HG03520 (cell line): ENCODE measurements at regions not wholly inside any gene's neighbourhood (a gene's known extent, or its start where the extent isn't known, plus 50 kb on each side); places are given as distances from the start of the nearest gene placed in this dataset.
"Not testable (repeated sequence)": the region's sequence is repeated elsewhere in the genome, so short reads cannot be mapped to it uniquely, and the experiment has no call there.

ENCODE experiments used
- ATAC-seq: cut with Tn5 transposase; IDR thresholded peaks from one replicate; pipeline ENCODE4 v1.9.1; 2021; ENCODE audit warnings: mild to moderate bottlenecking, moderate library complexity; ENCODE audit not compliant: unreplicated experiment

DNA sequence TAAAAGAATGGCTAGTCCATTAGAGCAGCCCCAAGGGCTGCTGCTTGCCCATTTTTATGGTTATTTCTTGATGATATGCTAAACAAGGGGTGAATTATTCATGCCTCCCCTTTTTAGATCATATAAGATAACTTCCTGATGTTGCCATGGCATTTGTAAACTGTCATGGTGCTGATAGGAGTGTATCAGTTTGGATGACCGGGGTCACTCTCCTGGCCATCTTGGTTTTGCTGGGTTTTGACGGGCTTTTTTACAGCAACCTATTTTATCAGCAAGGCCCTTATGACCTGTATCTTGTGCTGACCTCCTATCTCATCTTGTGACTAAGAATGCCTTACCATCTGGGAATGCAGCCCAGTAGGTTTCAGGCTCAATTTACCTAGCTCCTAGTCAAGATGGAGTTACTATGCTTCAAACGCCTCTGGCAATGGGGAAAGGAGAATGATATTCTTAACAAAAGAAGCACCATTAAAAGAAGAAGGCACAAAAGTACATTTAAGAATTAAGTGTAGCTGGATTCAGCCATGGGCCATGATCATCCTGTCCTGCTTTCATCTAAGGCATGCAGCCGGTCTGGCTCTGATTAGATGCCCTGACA lies 1156.0 kb downstream of the PCDH9 start:
- ATAC-seq: no peak

DNA sequence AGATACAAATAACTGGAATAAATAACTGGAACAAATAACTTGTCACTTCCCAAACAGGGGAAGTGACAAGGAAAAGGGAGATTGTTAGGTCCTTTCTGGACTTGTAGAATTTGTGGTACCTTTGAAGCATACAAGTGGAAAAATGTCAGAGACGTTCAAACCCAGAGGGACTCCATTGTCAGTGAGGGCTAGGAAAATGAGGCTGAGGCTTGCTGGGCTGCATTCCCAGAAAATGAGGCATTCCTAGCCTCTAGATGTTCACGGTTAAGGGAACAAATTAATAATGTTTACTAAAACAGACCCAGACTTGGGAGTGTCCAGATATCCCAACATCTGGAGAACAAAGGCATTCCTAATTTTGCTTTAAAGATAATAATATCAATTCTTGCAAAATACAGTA lies 1158.0 kb downstream of the PCDH9 start:
- ATAC-seq: not testable (repeated sequence)

- ATAC-seq: no peak
These were observed 1158.5 kb downstream of the PCDH9 start for GRCh38 chr13:66071608-66072007.

- ATAC-seq: no peak
These were observed 1159.1 kb downstream of the PCDH9 start for GRCh38 chr13:66071029-66071428.

GRCh38 chr13:66069570-66069969 lies 1160.6 kb downstream of the PCDH9 start:
- no peak for ATAC-seq

DNA sequence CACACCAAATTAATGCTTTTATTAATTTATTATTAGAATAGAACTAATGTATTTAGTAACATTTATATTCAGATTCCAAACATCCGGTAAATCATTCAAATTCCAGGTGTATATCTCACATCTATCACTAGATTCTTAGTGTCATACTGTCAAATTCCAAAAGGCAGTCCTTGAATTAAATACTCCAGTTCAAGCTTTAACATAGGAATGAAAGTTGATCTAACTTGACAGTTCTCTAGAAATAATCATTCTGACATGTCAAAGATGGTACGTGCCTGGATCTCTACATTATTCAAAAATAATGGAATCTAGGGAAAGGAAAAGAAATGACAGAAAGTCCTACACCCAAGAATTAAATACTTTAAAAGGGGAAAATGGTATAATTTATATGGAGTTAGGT lies 1161.5 kb downstream of the PCDH9 start:
- no peak for ATAC-seq

DNA sequence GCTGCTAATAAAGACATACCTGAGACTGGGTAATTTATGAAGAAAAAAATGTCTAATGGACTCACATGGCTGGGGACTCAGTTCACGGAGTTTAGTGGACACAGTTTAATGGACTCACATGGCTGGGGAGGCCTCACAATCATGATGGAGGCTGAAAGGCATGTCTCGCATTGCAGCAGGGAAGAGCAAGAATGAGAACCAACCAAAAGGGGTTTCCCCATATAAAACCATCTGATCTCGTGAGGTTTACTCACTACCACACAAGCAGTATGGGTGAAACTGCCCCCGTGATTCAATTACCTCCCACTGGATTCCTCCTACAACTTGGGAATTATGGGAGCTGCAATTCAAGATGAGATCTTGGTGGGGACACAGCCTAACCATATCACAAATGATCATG lies 1181.2 kb downstream of the PCDH9 start:
- no peak for ATAC-seq

DNA sequence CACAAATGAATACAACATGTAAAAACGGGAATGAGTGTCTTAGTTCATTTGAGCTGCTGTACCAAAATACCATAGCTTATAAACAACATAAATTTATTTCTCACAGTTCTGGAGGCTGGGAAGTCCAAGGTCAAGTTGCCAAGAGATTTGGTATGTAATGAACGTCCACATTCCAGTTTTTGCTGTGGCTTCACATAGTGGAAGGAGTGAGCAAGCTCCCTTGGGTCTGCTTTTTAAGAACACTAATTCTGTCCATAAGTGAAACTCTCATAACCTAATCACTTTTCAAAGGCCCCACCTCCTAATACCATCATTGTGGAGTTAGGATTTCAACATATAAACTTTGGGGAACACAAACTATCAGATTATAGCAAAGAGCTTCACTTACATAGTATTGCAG lies 1189.6 kb downstream of the PCDH9 start:
- no peak for ATAC-seq

- ATAC-seq: no peak
These were observed 1193.0 kb downstream of the PCDH9 start for GRCh38 chr13:66037096-66037495.

DNA sequence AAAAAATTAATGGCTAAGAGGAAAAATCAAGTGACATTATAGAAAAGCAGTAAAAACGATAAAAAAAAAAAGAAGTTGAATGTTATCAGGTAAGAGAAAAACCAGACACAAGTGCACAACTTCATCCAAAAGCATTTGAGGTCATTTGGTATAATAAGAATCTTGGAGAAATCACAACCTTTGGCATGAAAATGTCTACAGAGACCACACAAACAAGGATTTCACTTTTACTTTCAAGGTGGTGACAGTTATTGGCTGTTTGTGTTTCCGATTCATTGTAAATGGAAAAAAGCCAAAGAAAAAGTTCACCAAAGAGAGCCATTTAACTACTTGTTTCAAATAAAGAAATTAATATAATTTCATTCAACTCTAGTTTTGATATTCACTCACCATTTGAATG lies 1193.5 kb downstream of the PCDH9 start:
- no peak for ATAC-seq

DNA sequence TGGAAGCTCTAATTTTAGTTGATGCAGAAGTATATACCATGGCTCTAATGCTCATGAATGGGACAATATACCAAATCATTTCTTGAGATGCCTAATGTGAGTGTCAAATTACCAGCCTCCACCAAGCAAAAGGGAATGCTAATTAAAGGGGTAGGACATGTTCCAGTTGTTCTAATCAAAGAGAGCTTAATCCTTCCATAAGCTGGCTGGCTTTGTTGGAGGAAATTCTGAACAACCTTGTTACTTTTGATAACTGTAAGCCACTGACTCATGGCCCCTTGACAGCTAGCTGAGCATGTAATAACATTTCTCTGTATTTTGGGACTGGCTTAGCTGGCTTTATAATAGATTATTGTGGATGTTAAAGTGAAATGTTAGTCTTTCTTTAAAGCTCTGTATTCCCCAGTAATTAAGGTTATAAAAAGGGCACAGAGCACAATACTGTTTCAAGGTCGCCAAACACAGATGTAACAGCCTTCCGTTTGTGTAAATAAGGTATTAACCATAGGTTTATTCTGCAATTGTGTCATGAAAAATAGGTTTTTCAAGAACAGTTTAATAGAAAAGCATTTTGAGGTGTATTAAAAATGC lies 1194.0 kb downstream of the PCDH9 start:
- no peak for ATAC-seq

GRCh38 chr13:66033924-66034323 lies 1196.2 kb downstream of the PCDH9 start:
- no peak for ATAC-seq

GRCh38 chr13:66021846-66022245 lies 1208.3 kb downstream of the PCDH9 start:
- no peak for ATAC-seq

DNA sequence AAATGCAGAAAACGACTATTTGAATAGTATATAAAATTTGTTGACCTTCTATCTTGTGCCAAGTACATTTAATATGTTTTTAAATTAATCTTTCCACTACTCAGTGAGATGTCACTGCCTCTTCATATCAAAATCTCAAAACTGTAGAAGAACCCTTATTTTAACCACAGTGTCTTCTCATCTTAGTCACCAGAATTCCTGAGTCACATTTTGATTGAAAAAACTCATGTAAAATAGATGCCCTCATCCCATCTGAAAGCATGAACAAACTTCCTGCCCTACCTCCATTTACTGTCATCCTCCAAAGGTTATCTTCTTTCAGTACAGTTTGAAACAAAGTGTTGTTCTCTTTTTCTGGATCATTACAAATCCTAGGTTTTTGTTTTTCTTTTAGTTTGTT lies 1215.4 kb downstream of the PCDH9 start:
- ATAC-seq: no peak

GRCh38 chr13:66009241-66009640 lies 1220.9 kb downstream of the PCDH9 start:
- ATAC-seq: no peak

- ATAC-seq: no peak
These were observed 1226.6 kb downstream of the PCDH9 start for GRCh38 chr13:66003558-66003957.

DNA sequence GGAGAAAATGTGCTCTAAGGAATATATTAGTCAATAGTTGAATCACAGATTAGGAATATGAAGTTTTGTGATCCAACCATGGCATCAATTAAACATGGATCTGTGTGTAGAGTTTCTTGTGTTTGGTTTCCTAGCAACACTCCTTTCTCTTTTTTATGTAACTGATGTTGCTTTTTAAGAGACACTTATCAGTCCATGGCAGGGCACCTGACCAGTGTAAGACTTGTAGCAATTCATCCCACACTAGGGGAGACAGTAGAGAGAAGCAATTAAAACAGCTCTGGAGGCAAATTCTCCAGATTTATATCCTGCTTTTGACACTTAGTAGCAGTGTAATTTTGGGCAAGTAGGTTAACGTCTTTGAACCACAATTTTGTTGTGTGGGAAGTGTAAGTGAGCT lies 1229.0 kb downstream of the PCDH9 start:
- ATAC-seq: no peak

GRCh38 chr13:65999411-65999810 lies 1230.7 kb downstream of the PCDH9 start:
- ATAC-seq: no peak

DNA sequence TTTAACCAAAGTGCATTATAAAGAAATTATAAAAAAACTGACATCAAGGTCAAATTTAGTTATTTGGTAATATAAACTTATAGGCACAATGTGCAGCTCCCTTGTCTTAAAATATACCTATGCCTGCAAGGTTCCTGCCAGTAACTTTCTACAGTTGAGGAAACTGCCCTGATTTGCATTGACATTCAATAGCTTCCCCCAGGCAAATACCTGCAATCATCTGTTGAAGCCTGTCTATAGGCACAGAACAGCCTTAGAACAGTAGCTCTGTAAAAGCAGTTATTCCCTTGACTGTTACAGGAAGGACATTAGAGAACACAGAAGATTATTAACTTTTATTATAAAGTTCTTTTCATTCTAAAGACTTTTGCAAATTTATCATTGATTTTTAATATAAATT lies 1239.5 kb downstream of the PCDH9 start:
- ATAC-seq: no peak

DNA sequence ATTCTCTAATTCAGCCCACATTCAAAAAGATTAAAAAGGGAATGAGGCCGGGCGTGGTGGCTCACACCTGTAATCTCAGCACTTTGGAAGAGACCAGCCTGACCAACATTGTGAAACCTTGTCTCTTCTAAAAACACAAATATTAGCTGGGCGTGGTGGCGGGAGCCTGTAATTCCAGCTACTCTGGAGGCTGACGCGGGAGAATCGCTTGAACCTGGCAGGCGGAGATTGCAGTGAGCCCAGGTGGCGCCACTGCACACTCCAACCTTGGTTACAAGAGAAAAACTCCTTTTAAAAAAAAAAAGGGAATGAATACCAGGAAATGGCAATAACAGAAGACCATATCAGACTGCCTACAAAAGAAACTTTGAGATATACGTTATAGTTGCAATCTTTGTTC lies 1244.5 kb downstream of the PCDH9 start:
- no peak for ATAC-seq

DNA sequence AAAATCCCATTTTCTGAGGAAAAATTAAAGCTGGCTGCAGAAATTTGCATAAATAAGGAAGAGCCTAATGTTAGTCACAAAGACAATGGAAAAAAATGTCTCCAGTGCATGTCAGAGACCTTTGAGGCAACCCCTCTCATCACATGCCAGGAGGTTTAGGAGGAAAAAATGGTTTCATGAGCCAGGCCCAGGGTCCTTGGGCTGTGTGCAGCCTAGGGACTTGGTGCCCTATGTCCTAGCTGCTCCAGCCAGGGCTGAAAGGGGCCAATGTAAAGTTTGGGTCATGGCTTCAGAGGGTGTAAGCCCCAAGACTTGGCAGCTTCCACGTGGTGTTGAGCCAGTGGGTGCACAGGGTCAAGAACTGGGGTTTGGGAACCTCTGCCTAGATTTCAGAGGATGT lies 1252.6 kb downstream of the PCDH9 start:
- ATAC-seq: no peak

GRCh38 chr13:65971541-65971940 lies 1258.6 kb downstream of the PCDH9 start:
- no peak for ATAC-seq

DNA sequence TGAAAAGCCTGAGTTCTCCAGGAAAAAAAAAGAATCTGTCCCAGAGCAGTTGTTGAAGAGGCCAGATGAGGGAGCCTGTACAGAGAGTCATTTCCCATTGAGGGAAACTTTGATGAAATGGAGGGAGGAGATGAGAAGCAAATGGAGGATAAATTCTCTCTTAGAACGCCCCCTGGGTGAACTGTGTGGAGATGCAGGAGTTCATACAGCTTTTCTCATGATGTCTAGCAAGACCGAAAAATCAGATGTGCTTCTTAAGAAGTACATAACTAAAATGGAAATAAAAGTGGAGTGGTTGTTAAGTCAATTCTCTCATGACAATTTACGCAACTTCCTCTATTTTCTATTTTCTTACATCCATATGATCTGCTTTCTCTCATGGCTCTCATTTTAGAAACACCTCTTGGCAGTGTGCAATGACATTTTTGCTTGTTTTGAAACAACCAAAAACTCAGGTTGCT lies 1263.1 kb downstream of the PCDH9 start:
- no peak for ATAC-seq
